Stimulated activated naive CD4-positive, alpha-beta T cell (primary cell): ENCODE measurements at regions not wholly inside any gene's neighbourhood (a gene's known extent, or its start where the extent isn't known, plus 50 kb on each side); places are given as distances from the start of the nearest gene placed in this dataset.

Experiments
- DNase-seq, 6 experiments: peaks; one replicate each; lab custom pipeline; 2025; lab: John Stamatoyannopoulos, UW

DNA sequence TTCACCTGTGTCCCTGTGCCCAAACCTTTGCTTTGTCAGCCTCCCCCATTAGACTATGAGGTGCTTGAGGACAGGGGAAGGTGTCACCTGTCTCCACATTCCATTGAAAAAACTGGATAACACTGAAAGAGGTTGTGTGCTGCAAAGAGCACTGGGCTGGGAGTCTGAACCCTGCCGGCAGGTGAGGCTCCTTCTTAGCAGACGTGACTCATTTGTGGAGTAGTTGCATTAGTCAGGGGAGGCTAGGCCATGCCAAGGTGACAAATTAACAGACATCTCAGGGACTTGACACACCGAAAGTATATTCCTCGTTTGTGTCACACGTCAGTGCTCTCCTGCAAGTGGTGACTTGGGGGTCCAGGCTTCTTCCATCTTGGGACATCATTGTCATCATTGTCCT, 95.9 kb upstream of the STX18 start:
- DNase-seq, result no peak

- no peak for DNase-seq
Measured at GRCh38 chr4:4633431-4633830, 91.6 kb upstream of the STX18 start.

DNA sequence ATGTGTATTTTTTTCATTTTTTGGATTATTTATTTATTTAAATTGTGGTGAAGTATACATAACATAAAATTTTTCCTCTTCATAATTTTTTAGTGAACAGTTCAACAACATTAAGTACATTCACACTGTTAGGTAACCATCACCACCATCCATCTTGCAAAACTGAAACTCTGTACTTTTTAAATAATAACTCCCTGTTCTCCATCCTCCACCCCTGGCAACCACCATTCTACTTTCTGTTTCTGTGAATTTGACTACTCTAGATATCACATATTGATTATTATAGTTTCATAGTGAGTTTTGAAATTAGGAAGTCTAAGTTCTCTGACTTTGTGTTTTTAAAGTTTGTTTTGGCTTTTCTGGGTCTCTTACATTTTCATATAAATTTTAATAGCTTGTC, 89.3 kb upstream of the STX18 start:
- DNase-seq, result no peak

- DNase-seq, result no peak
Measured at GRCh38 chr4:4627906-4628305, 86.1 kb upstream of the STX18 start.

GRCh38 chr4:4627111-4627510, 85.3 kb upstream of the STX18 start:
- no peak for DNase-seq

- no peak for DNase-seq
Measured at GRCh38 chr4:4625488-4625887, 83.6 kb upstream of the STX18 start.

DNA sequence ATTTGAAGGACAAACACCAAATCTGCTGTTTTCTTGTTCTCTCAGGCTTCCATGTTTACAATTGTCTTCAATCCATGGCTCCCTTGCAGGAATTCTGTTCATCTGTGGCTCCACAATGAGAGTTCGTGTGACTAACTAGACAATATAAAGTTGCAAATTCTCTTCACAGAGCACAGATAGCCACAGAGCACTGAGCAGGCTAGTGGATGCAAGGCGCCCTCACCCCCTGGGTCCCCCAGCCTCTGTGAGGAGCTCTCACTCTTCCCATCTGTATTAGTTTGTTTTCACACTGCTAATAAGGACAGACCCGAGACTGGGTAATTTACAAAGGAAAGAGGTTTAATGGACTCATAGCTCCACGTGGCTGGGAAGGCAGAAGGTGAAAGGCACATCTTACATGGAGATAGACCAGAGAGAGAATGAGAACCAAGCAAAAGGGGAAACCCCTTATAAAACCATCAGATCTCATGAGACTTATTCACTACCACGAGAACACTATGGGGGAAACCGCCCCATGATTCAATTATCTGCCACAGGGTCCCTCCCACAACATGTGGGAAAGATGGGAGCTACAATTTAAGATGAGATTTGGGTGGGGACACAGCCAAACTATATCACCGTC, 82.5 kb upstream of the STX18 start:
- no peak for DNase-seq

GRCh38 chr4:4619821-4620220, 78.0 kb upstream of the STX18 start:
- DNase-seq, result no peak

DNA sequence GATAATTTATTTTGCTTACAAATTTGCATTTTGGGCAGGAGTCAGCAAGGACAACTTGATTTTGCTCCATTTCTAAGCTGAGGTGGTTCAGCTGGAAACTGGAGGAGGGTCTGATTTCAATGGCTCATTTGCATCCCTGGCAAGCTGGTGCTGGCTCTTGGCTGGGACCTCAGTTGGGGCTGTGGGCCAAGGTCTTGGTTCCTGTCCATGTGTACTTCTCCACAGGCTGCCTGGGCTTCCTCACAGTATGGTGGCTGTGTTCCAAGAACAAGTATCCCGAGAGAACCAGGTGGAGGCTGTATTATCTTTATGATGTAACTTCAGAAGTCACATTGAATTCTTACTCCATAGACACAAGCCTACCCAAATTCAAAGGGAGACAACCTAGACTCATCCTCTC, 77.0 kb upstream of the STX18 start:
- DNase-seq, result no peak

GRCh38 chr4:4614925-4615678, 73.3 kb upstream of the STX18 start:
- no peak for DNase-seq

DNA sequence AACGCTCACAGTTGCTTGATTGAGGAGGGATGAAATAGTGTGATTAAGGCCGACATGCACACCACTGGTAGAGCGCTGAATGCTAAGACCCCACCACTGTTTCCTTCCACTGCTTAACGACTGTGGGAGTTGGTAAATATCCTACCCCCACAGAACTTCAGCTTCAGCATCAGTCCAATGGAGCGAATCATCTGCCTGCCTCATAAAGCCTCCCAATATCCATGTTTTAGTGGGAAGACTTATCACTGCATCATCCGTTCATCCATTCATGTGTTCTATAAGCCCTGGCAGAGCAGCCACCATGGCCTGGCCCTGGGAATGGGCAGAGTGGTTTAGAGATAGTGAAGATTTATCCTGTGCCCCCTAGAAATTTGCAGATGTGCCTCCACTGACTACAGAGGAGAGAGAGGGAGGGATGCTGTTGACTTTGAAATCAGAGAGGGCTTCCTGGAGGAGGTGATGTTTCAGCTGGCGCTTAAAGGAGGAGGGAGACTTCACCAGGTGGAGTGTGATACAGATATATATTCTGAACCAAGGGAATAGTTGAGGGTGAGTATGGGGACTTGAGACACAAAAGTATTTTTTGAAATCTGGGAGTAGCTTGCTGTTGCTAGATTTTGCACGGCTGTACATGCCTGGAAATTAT, 71.9 kb upstream of the STX18 start:
- peak in 3 of 6 experiments; percentile 73 to 80 (median 79) for DNase-seq

GRCh38 chr4:4613126-4613465, 71.2 kb upstream of the STX18 start:
- DNase-seq, result no peak

DNA sequence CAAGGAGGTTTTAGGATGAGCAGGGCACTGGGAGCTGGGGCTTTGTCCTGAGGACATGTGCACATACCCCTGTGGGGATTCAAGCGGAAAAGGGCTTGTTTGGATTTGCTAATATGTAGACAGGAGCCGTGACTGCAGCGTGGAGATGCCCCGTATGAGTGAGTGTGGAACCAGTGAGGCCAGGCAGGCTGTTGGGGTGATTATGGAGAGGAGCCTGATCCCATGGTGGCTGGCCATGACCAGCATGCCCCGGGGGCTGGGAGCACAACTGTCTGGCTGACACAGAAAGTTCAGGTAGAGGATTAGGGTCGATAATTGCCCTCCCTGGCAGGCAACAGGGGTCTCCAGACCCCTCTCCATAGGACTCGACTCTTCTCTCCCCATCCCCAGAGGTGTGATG, 68.8 kb upstream of the STX18 start:
- no peak for DNase-seq

DNA sequence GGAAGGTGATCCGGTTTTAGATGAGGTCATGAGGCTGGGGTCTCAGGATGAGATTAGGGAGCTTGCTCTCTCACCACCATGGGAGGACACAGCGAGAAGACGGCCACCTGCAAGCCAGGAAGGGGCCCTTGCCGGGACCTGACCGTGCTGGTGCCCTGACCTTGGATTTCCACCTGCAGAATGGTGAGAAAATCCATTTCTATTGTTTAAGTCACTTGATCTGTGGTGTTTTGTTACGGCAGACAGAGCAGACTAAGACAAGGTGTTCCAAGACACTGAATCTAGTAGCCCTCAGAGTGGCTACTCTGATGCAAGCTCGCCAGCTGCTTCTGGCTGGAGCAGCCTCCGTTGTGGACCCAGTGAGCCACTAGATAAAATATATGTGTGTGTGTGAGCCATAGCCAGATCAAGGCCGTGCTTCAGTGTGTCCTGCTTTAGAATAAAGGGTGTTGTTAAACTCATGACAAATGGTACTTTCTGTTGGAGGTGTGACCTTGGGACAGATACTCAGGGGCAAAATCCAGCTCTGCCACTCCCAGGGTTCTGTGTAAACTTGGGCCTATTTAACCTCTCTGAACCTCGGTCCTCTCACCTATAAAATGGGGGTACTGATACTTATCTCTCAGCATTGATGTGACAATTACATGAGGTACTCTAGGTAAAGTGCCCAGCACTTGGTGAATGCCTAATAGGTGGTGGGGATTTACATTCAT, 67.9 kb upstream of the STX18 start:
- DNase-seq, result no peak

DNA sequence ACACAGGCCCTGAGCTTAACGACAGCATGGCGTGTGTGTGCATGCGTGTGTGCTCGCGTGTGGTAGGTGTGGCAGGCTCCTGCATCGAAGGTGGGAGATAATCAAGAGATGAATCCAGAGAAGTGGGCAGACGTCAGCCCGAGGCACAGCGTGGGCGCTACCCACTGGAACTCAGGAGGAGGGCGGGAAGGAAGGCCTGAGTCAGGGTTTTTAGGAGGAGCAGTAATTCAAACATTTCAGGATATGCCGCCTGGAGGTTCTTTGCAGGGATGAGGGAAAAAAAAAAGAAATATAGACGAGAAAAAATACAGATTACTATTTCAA, 66.3 kb upstream of the STX18 start:
- DNase-seq, result no peak

GRCh38 chr4:4607336-4608213, 65.7 kb upstream of the STX18 start:
- no peak for DNase-seq

DNA sequence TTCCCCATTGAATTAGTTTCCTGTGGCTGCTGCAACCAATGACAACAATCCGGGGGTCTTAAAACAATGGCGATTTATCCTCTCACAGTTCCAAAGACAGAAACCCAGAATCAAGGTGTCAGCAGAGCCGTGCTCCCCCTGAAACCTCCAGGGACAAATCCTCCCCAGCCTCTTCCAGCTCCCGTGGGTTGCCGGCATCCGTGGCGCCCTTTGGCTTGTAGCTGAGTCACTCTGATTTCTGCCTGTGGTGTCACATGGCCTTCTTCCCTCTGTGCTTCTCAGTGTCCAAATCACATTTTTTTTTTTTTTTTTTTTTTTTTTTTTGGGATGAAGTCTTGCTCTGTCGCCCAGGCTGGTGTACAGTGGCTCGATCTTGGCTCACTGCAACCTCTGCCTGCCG, 64.5 kb upstream of the STX18 start:
- DNase-seq, result no peak

GRCh38 chr4:4605849-4606248, 64.0 kb upstream of the STX18 start:
- no peak for DNase-seq

DNA sequence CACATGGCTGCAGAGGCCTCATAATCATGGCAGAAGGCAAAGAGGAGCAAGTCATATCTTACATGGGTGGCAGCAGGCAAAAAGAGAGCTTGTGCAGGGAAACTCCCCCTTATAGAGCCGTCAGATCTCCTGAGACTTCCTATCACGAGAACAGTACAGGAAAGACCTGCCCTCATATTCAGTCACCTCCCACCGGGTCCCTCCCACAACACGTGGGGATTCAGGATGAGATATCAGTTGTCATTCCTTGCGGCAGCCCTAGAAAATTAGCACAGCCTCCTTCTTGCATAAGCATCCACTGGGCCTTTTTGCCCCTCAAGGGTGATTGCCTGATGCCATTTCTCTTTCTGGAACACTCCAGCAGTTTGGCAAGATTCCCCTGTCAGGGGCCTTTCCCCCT, 61.7 kb upstream of the STX18 start:
- DNase-seq, result no peak

- no peak for DNase-seq
Measured at GRCh38 chr4:4603067-4603466, 61.2 kb upstream of the STX18 start.

DNA sequence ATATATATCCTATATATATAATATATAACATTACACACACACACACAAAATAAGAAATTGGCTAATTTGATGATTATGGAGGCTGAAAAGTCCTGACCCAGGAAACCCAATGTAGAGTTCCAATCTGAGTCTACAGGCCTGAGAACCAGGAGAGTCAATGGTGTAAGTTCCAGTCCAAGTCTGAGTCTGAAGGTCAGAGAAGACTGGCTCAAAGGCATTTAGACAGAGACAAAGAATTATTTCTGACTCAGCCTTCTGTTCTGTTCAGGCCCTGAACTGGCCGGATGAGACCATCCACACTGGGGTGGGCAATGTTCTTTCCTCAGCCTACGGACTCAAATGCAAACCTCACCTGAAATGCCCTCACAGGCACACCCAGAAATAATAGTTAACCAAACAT, 60.6 kb upstream of the STX18 start:
- no peak for DNase-seq

GRCh38 chr4:4601803-4602369, 60.0 kb upstream of the STX18 start:
- DNase-seq, result no peak
